ENCODE measurements at regions not wholly inside any gene's neighbourhood (a gene's known extent, or its start where the extent isn't known, plus 50 kb on each side); places are given as distances from the start of the nearest gene placed in this dataset.
"Not testable (repeated sequence)": the region's sequence is repeated elsewhere in the genome, so short reads cannot be mapped to it uniquely, and the experiment has no call there.

GRCh38 chr3:72041076-72041475, 256.1 kb upstream of the PROK2 start:
- ATAC-seq (no peak), DNase-seq (ENCODE audit: low spot score in 2 of 2) (no peak)
- H3K36me3 Mint-ChIP-seq = no peaks in the 10 kb centered on the region
- H3K9me3 Mint-ChIP-seq = peaks cover 4% of the 10 kb centered on the region
- no peak overlapping the region for H3K4me3 Mint-ChIP-seq
- H3K4me1 Mint-ChIP-seq = no peaks in the 10 kb centered on the region
- H3K27ac Mint-ChIP-seq = no peak overlapping the region

GRCh38 chr3:72039677-72040076, 254.7 kb upstream of the PROK2 start:
- no peaks in the 10 kb centered on the region for H3K36me3 Mint-ChIP-seq
- no peak overlapping the region for H3K4me3 Mint-ChIP-seq
- no peaks in the 10 kb centered on the region for H3K4me1 Mint-ChIP-seq
- peaks cover 6% of the 10 kb centered on the region for H3K9me3 Mint-ChIP-seq
- no peak overlapping the region for H3K27ac Mint-ChIP-seq
- no peak for ATAC-seq
- DNase-seq (ENCODE audit: low spot score in 2 of 2) = no peak

GRCh38 chr3:72036899-72037298, 252.0 kb upstream of the PROK2 start:
- peaks cover 6% of the 10 kb centered on the region for H3K9me3 Mint-ChIP-seq
- H3K4me1 Mint-ChIP-seq = no peaks in the 10 kb centered on the region
- H3K4me3 Mint-ChIP-seq = no peak overlapping the region
- H3K27ac Mint-ChIP-seq = no peak overlapping the region
- H3K36me3 Mint-ChIP-seq = no peaks in the 10 kb centered on the region
- DNase-seq (ENCODE audit: low spot score in 2 of 2) (no peak), ATAC-seq (no peak)

- no peaks in the 10 kb centered on the region for H3K36me3 Mint-ChIP-seq
- no peaks in the 10 kb centered on the region for H3K4me1 Mint-ChIP-seq
Observed at GRCh38 chr3:72035606-72036005, 250.7 kb upstream of the PROK2 start.

GRCh38 chr3:72034986-72035385, 250.0 kb upstream of the PROK2 start:
- Mint-ChIP-seq H3K36me3 (no peaks in the 10 kb centered on the region), H3K9me3 (peaks cover 6% of the 10 kb centered on the region), H3K27ac (no peak overlapping the region), H3K4me1 (no peaks in the 10 kb centered on the region), H3K4me3 (no peak overlapping the region)
- no peak for DNase-seq (ENCODE audit: low spot score in 2 of 2)
- no peak for ATAC-seq

More at GRCh38 chr3:72035606-72036005, 250.7 kb upstream of the PROK2 start:
- no peak overlapping the region for H3K4me3 Mint-ChIP-seq
- H3K9me3 Mint-ChIP-seq = peaks cover 6% of the 10 kb centered on the region
- ATAC-seq (no peak), DNase-seq (ENCODE audit: low spot score in 2 of 2) (no peak)
- no peak overlapping the region for H3K27ac Mint-ChIP-seq

- H3K36me3 Mint-ChIP-seq = no peaks in the 10 kb centered on the region
- ATAC-seq = no peak
- no peak overlapping the region for H3K4me3 Mint-ChIP-seq
- H3K27ac Mint-ChIP-seq = no peak overlapping the region
- H3K4me1 Mint-ChIP-seq = no peaks in the 10 kb centered on the region
- peaks cover 6% of the 10 kb centered on the region for H3K9me3 Mint-ChIP-seq
- DNase-seq (ENCODE audit: low spot score in 2 of 2) = no peak
Observed at GRCh38 chr3:72033666-72034428, 248.9 kb upstream of the PROK2 start.

GRCh38 chr3:72032441-72033135, 247.6 kb upstream of the PROK2 start:
- Mint-ChIP-seq H3K9me3 (peaks cover 6% of the 10 kb centered on the region), H3K4me1 (no peaks in the 10 kb centered on the region), H3K27ac (no peak overlapping the region), H3K4me3 (no peak overlapping the region), H3K36me3 (no peaks in the 10 kb centered on the region)
- DNase-seq (ENCODE audit: low spot score in 2 of 2) (no peak), ATAC-seq (no peak)

- Mint-ChIP-seq H3K27ac (no peak overlapping the region), H3K4me1 (no peaks in the 10 kb centered on the region), H3K4me3 (no peak overlapping the region), H3K9me3 (peaks cover 2% of the 10 kb centered on the region), H3K36me3 (no peaks in the 10 kb centered on the region)
- ATAC-seq (peak; percentile 21), DNase-seq (ENCODE audit: low spot score in 2 of 2) (no peak)
Observed at GRCh38 chr3:72031581-72031980, 246.6 kb upstream of the PROK2 start.

GRCh38 chr3:72030296-72030695, 245.3 kb upstream of the PROK2 start:
- H3K36me3 Mint-ChIP-seq; H3K4me1 Mint-ChIP-seq; ATAC-seq; H3K4me3 Mint-ChIP-seq; H3K9me3 Mint-ChIP-seq; DNase-seq (ENCODE audit: low spot score in 2 of 2); H3K27ac Mint-ChIP-seq: not testable (repeated sequence)

GRCh38 chr3:72028726-72029125, 243.8 kb upstream of the PROK2 start:
- not testable (repeated sequence) for H3K27ac Mint-ChIP-seq; ATAC-seq; H3K36me3 Mint-ChIP-seq; DNase-seq (ENCODE audit: low spot score in 2 of 2); H3K4me3 Mint-ChIP-seq; H3K4me1 Mint-ChIP-seq; H3K9me3 Mint-ChIP-seq

GRCh38 chr3:72028307-72028706, 243.4 kb upstream of the PROK2 start:
- H3K27ac Mint-ChIP-seq; H3K36me3 Mint-ChIP-seq; DNase-seq (ENCODE audit: low spot score in 2 of 2); H3K4me1 Mint-ChIP-seq; H3K4me3 Mint-ChIP-seq; ATAC-seq; H3K9me3 Mint-ChIP-seq: not testable (repeated sequence)

- not testable (repeated sequence) for H3K4me1 Mint-ChIP-seq; H3K27ac Mint-ChIP-seq; DNase-seq (ENCODE audit: low spot score in 2 of 2); ATAC-seq; H3K36me3 Mint-ChIP-seq; H3K9me3 Mint-ChIP-seq; H3K4me3 Mint-ChIP-seq
Observed at GRCh38 chr3:72027728-72028127, 242.8 kb upstream of the PROK2 start.

GRCh38 chr3:72022027-72022426, 237.1 kb upstream of the PROK2 start:
- H3K27ac Mint-ChIP-seq = no peak overlapping the region
- no peak for ATAC-seq
- DNase-seq (ENCODE audit: low spot score in 2 of 2) = no peak
- H3K4me1 Mint-ChIP-seq = peaks cover 15% of the 10 kb centered on the region
- H3K36me3 Mint-ChIP-seq = no peaks in the 10 kb centered on the region
- H3K4me3 Mint-ChIP-seq = no peak overlapping the region
- H3K9me3 Mint-ChIP-seq = no peaks in the 10 kb centered on the region

GRCh38 chr3:72021531-72021930, 236.6 kb upstream of the PROK2 start:
- no peaks in the 10 kb centered on the region for H3K9me3 Mint-ChIP-seq
- no peak overlapping the region for H3K4me3 Mint-ChIP-seq
- no peak for DNase-seq (ENCODE audit: low spot score in 2 of 2)
- H3K4me1 Mint-ChIP-seq = peaks cover 15% of the 10 kb centered on the region
- H3K36me3 Mint-ChIP-seq = no peaks in the 10 kb centered on the region
- no peak for ATAC-seq
- no peak overlapping the region for H3K27ac Mint-ChIP-seq

- H3K27ac Mint-ChIP-seq = peak overlapping the region; percentile 30
- H3K36me3 Mint-ChIP-seq = no peaks in the 10 kb centered on the region
- H3K9me3 Mint-ChIP-seq = no peaks in the 10 kb centered on the region
- ATAC-seq (peak; percentile 64), DNase-seq (ENCODE audit: low spot score in 2 of 2) (no peak)
- peaks cover 15% of the 10 kb centered on the region for H3K4me1 Mint-ChIP-seq
- H3K4me3 Mint-ChIP-seq = no peak overlapping the region
Observed at GRCh38 chr3:72018343-72018984, 233.5 kb upstream of the PROK2 start.

- H3K36me3 Mint-ChIP-seq = no peaks in the 10 kb centered on the region
- DNase-seq (ENCODE audit: low spot score in 2 of 2) (no peak), ATAC-seq (no peak)
- peaks cover 15% of the 10 kb centered on the region for H3K4me1 Mint-ChIP-seq
- H3K9me3 Mint-ChIP-seq = no peaks in the 10 kb centered on the region
- peak overlapping the region; percentile 30 for H3K27ac Mint-ChIP-seq
- H3K4me3 Mint-ChIP-seq = no peak overlapping the region
Observed at GRCh38 chr3:72017935-72018334, 233.0 kb upstream of the PROK2 start.
